ENCODE measurements at regions not wholly inside any gene's neighbourhood (a gene's known extent, or its start where the extent isn't known, plus 50 kb on each side); places are given as distances from the start of the nearest gene placed in this dataset.

DNA sequence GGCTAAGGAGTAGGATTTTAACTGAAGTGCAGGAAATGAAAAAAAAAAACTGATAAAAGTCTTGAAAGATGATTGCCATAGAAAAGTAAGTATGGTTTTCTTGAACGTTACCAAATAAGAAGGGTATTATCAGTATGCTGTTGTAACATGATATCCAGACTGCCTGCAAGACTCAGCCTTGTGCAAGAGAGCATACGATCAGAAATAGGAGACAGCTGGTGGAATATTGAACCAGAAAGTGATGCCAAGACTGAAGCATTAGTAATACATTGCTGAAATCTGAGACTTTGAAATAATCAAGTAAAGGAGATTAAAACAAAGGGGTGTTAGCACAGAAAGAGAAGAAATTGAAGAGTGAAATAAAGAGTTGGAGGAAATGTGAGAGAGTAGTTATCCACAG, 452.7 kb upstream of the CNTN5 start:
- ChIA-PET POLR2A (ENCODE audit: unreplicated experiment) (no interaction called here), CTCF (no interaction called here)
- H3K36me3 ChIP-seq (ENCODE audit: control insufficient read depth, insufficient read depth, low read length): no peaks in the 10 kb centered on the region
- H3K79me1 ChIP-seq (ENCODE audit: low read depth in 1 of 2, low read length in 2 of 2): no peaks in the 10 kb centered on the region
- no peak overlapping the region for H3K18ac ChIP-seq (ENCODE audit: low read depth, low read length)
- no peak overlapping the region for H4K8ac ChIP-seq (ENCODE audit: low read depth in 2 of 2, low read length in 2 of 2)
- H4K20me1 ChIP-seq (ENCODE audit: insufficient read depth, low read length): no peaks in the 10 kb centered on the region
- no peaks in the 10 kb centered on the region for H3K9me1 ChIP-seq (ENCODE audit: insufficient read depth, low read length)
- no peak overlapping the region for H3K27ac ChIP-seq (ENCODE audit: insufficient read depth, low read length)
- no TSS peak for BruUV-seq (replicated peaks)
- H2BK15ac ChIP-seq (ENCODE audit: low read depth, low read length): no peak overlapping the region
- in situ Hi-C loops (cut with MboI; ENCODE audit: low sequenced_read_pairs) (no loop called here), intact Hi-C loops (cut with micrococcal nuclease) (no loop called here), dilution Hi-C loops (cut with HindIII; ENCODE audit: low sequenced_read_pairs, unreplicated experiment) (no loop called here)
- ATAC-seq (ENCODE audit: low read depth) (no peak), DNase-seq (no peak)
- H2BK120ac ChIP-seq (ENCODE audit: low read depth, low read length): no peak overlapping the region
- H3K9me3 ChIP-seq (ENCODE audit: control insufficient read depth, insufficient read depth, low read length): peaks cover 4% of the 10 kb centered on the region; the same call in 1 of the 2 replicates
- no peak overlapping the region for H2AFZ ChIP-seq (replicated peaks; ENCODE audit: low read length, poor library complexity)
- H4K5ac ChIP-seq (ENCODE audit: low read depth, low read length): no peak overlapping the region
- WGBS, 2 experiments (ENCODE audit: extremely low coverage in 2 of 2, insufficient read length in 1 of 2): 6% methylated on average over 2 of the region's 2 CpGs; no CpG with 5 or more reads in 1 of the 2 experiments
- no peaks in the 10 kb centered on the region for H3K27me3 ChIP-seq (ENCODE audit: control insufficient read depth, insufficient read depth, low read length)
- H3K9ac ChIP-seq (ENCODE audit: low read depth, low read length): no peak overlapping the region
- H3K4me1 ChIP-seq (ENCODE audit: control insufficient read depth, insufficient read depth, low read length): no peaks in the 10 kb centered on the region
- no peak overlapping the region for H2BK5ac ChIP-seq (ENCODE audit: low read depth, low read length, poor library complexity, severe bottlenecking)
- H4K91ac ChIP-seq (ENCODE audit: insufficient read depth, low read depth, low read length): no peak overlapping the region
- H2BK20ac ChIP-seq (ENCODE audit: low read depth, low read length): no peak overlapping the region
- no peak overlapping the region for H3K4ac ChIP-seq (ENCODE audit: low read depth, low read length)
- H3K4me3 ChIP-seq (ENCODE audit: insufficient read depth, low read depth, low read length): no peak overlapping the region
- H3K14ac ChIP-seq (replicated peaks; ENCODE audit: low read depth, low read length): no peak overlapping the region
- H3K56ac ChIP-seq (ENCODE audit: extremely low read depth, insufficient read depth, low read length): no peak overlapping the region
- no peak overlapping the region for H2AK5ac ChIP-seq (ENCODE audit: low read depth, low read length)
- TF ChIP-seq RCOR1 (IDR thresholded peaks at IDR 0.05; ENCODE audit: insufficient replicate concordance, low read length): no peak
- H3K4me2 ChIP-seq (ENCODE audit: low read depth, low read length): no peak overlapping the region
- H2AK9ac ChIP-seq (replicated peaks; ENCODE audit: low read depth, low read length, poor library complexity): no peak overlapping the region
- H3K23ac ChIP-seq (ENCODE audit: low read depth, low read length): no peak overlapping the region

Measured in IMR-90 (cell line).